Fibroblast of the aortic adventitia (primary cell): ENCODE measurements at regions not wholly inside any gene's neighbourhood (a gene's known extent, or its start where the extent isn't known, plus 50 kb on each side); places are given as distances from the start of the nearest gene placed in this dataset.
"Not testable (repeated sequence)": the region's sequence is repeated elsewhere in the genome, so short reads cannot be mapped to it uniquely, and the experiment has no call there.

ENCODE experiments used
- DNase-seq: peaks from one replicate; pipeline ENCODE4 v3.0.0-alpha.2; 2010; ENCODE audit warnings: low read depth
- H3K4me3 ChIP-seq: 2 replicates; pipeline ENCODE4 v1.5.1; 2011; ENCODE audit warnings: low read depth, mild to moderate bottlenecking, control low read depth, low read length, moderate library complexity
- TF ChIP-seq, protein P1 (sequence below): IDR thresholded peaks from 2 replicates; pipeline ENCODE4 v1.5.1; 2011; ENCODE audit warnings: mild to moderate bottlenecking, low read length, control low read depth, inconsistent platforms; ENCODE audit not compliant: insufficient read depth

GRCh38 chr5:56670916-56671315, 144.4 kb upstream of the MAP3K1 start:
- TF ChIP-seq, protein P1, sequence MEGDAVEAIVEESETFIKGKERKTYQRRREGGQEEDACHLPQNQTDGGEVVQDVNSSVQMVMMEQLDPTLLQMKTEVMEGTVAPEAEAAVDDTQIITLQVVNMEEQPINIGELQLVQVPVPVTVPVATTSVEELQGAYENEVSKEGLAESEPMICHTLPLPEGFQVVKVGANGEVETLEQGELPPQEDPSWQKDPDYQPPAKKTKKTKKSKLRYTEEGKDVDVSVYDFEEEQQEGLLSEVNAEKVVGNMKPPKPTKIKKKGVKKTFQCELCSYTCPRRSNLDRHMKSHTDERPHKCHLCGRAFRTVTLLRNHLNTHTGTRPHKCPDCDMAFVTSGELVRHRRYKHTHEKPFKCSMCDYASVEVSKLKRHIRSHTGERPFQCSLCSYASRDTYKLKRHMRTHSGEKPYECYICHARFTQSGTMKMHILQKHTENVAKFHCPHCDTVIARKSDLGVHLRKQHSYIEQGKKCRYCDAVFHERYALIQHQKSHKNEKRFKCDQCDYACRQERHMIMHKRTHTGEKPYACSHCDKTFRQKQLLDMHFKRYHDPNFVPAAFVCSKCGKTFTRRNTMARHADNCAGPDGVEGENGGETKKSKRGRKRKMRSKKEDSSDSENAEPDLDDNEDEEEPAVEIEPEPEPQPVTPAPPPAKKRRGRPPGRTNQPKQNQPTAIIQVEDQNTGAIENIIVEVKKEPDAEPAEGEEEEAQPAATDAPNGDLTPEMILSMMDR, result no peak
- no peak for DNase-seq
- H3K4me3 ChIP-seq, result no peak overlapping the region

- no peak overlapping the region for H3K4me3 ChIP-seq
- DNase-seq, result no peak
- TF ChIP-seq, protein P1, result no peak
These were observed 145.5 kb upstream of the MAP3K1 start for GRCh38 chr5:56669534-56670483.

- no peak overlapping the region for H3K4me3 ChIP-seq
- TF ChIP-seq, protein P1, result no peak
- DNase-seq, result no peak
These were observed 146.4 kb upstream of the MAP3K1 start for GRCh38 chr5:56668996-56669395.

- no peak overlapping the region for H3K4me3 ChIP-seq
- DNase-seq, result no peak
- TF ChIP-seq, protein P1, result no peak
These were observed 147.7 kb upstream of the MAP3K1 start for GRCh38 chr5:56667692-56668091.

DNA sequence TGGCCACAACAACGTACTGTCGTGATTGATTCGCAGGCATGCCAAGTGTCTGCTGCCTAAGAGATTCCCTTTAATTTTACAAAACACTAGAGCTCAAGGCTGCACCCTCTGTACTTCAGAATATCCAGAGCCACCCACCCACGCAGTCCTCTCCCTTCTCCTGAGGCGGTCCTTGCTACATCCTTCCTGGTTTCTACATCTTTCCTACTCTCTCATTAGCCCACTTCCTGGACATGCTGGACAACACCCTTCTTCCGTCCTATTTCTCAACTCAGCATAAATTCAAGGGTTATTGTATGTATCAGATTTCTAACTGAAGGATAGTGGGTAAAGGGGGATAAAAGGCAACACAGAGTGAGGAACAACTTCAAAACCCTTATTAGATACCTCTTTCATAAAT, 148.4 kb upstream of the MAP3K1 start:
- no peak overlapping the region for H3K4me3 ChIP-seq
- no peak for DNase-seq
- TF ChIP-seq, protein P1, result no peak

- H3K4me3 ChIP-seq, DNase-seq: not testable (repeated sequence)
These were observed 150.2 kb upstream of the MAP3K1 start for GRCh38 chr5:56665117-56665516.

DNA sequence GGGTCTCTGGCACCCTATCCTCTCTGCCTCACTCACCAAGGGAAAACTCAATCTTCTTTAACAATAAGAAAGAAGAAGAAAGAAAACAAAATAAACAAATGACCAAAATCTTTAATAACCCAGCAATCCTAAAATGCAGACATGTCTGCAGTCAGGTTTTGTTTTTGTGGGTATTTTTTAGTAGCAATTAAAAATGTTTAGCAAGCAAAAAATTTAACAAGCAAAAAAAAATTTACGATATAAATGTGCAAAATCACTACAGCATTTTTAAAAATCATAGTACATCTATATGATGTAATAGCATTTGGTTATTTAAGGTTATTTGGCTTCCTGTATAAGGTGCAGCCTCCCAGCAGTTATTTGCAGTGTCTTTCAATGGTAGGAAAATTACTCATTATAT, 151.3 kb upstream of the MAP3K1 start:
- TF ChIP-seq, protein P1, result no peak
- DNase-seq, result no peak
- H3K4me3 ChIP-seq, result no peak overlapping the region
